Panc1 (cell line): ENCODE measurements at regions not wholly inside any gene's neighbourhood (a gene's known extent, or its start where the extent isn't known, plus 50 kb on each side); places are given as distances from the start of the nearest gene placed in this dataset.

ENCODE experiments used
- ATAC-seq: fragments of 200-7000 bp; cut with Tn5 transposase; 2 replicates; pipeline ENCODE4 v1.9.1; 2020; ENCODE audit warnings: mild to moderate bottlenecking, moderate library complexity
- BruUV-seq: library from RNA; stranded (reverse); fragments of 400-500 nt; replicated peaks from 2 replicates; lab custom pipeline; 2021; lab: Mats Ljungman, UMichigan
- CTCF ChIA-PET: fragments of 300-600 bp; sonication (Branson Sonifier 250); formaldehyde crosslinking; loops from one replicate; lab custom pipeline; 2022; ENCODE audit warnings: antibody characterized with exemption; lab: Charles Lee
- POLR2A ChIA-PET: fragments of 300-600 bp; sonication (Branson Sonifier 250); formaldehyde crosslinking; loops from one replicate; lab custom pipeline; 2022; ENCODE audit warnings: antibody characterized with exemption; lab: Charles Lee
- DNase-seq: peaks from one replicate; pipeline ENCODE4 v3.0.0-alpha.2; 2010; ENCODE audit warnings: low read depth, low spot score
- H3K27ac ChIP-seq: 2 replicates; pipeline ENCODE4 v1.5.1; 2011; ENCODE audit warnings: mild to moderate bottlenecking, low read length, inconsistent platforms
- H3K27me3 ChIP-seq: fragments of 200-500 bp; sonication (Bioruptor generic); 2 replicates; pipeline ENCODE4 v1.6.0; 2014; ENCODE audit warnings: low read length, inconsistent platforms; ENCODE audit not compliant: control insufficient read depth, insufficient read depth
- H3K36me3 ChIP-seq: fragments of 200-500 bp; sonication (Bioruptor generic); 2 replicates; pipeline ENCODE4 v1.5.1; 2014; ENCODE audit warnings: inconsistent platforms, mild to moderate bottlenecking, low read length, moderate library complexity; ENCODE audit not compliant: control insufficient read depth, insufficient read depth
- H3K4me1 ChIP-seq: 2 replicates; pipeline ENCODE4 v1.5.1; 2011; ENCODE audit warnings: inconsistent platforms, mild to moderate bottlenecking, low read length, moderate library complexity; ENCODE audit not compliant: control insufficient read depth, insufficient read depth
- H3K4me3 ChIP-seq, 2 experiments: 2 replicates each; pipeline ENCODE4 v1.5.1; 2011 to 2012; ENCODE audit warnings: low read depth in 2 of 2, low read length in 2 of 2, mild to moderate bottlenecking in 2 of 2, inconsistent platforms in 1 of 2, moderate library complexity in 1 of 2
- H3K9me3 ChIP-seq: fragments of 200-500 bp; sonication (Bioruptor generic); 2 replicates; pipeline ENCODE4 v1.5.1; 2014; ENCODE audit warnings: low read depth, mild to moderate bottlenecking, inconsistent platforms, low read length, moderate library complexity; ENCODE audit not compliant: control insufficient read depth, insufficient read depth
- POLR2AphosphoS5 ChIP-seq: IDR thresholded peaks from 2 replicates; pipeline ENCODE4 v1.6.1; 2012; ENCODE audit warnings: mild to moderate bottlenecking, low read depth, low read length, moderate library complexity
- REST ChIP-seq, 2 experiments: IDR thresholded peaks; 2 replicates each; pipeline ENCODE4 v1.6.1; 2011 to 2012; ENCODE audit warnings: low read depth in 2 of 2, control low read depth in 1 of 2, low read length in 1 of 2, mild to moderate bottlenecking in 1 of 2, moderate library complexity in 1 of 2; ENCODE audit not compliant: insufficient read depth in 1 of 2
- SIN3A ChIP-seq: IDR thresholded peaks from 2 replicates; pipeline ENCODE4 v1.6.1; 2012; ENCODE audit warnings: low read depth, mild to moderate bottlenecking, low read length, moderate library complexity, borderline replicate concordance; ENCODE audit not compliant: insufficient read depth
- TCF7L2 ChIP-seq: IDR thresholded peaks from 2 replicates; pipeline ENCODE4 v1.6.1; 2011; ENCODE audit warnings: mild to moderate bottlenecking, low read depth, low read length, inconsistent platforms
- in situ Hi-C: cut with HindIII; loops from 2 replicates; pipeline ENCODE4 v1.10.0; 2016; ENCODE audit warnings: low sequenced_read_pairs, low pct_unique_long_range_greater_than_20kb
- intact Hi-C: fragments of 100-400 bp; cut with micrococcal nuclease; formaldehyde crosslinking; loops from one replicate; pipeline ENCODE4 v1.10.0; 2022; ENCODE audit not compliant: unreplicated experiment
- TF ChIP-seq, protein P1 (sequence below): fragments of 450-650 bp; IDR thresholded peaks from 2 replicates; pipeline ENCODE4 v1.5.1; 2017; ENCODE audit warnings: mild to moderate bottlenecking

DNA sequence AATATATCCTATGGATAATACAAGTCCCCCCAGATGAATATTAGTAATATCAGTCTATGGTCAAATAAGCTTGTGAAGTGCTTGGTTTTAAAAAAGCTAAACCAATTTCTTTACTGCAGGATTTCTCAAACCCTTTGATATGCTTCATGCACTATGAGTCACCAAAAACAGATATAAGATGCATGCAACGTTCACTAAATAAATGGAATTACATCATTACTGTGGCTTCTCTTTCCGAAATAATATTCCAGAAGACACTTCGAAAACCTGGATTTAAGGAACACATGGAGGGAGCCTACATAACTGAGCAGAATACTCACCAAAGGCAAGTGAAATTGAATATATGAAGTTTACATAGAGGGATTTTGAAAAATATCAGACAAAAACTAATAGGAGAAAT lies 126.3 kb upstream of the ABI3BP start:
- Histone ChIP-seq H3K27me3 (no peaks in the 10 kb centered on the region; the same call in 1 of the 2 replicates), H3K4me1 (no peaks in the 10 kb centered on the region), H3K36me3 (no peaks in the 10 kb centered on the region), H3K27ac (no peak overlapping the region), H3K4me3 (no peak overlapping the region), H3K9me3 (no peaks in the 10 kb centered on the region)
- ATAC-seq (no peak), DNase-seq (no peak)
- intact Hi-C loops (no loop called here), in situ Hi-C loops (no loop called here)
- no peak for TF ChIP-seq POLR2AphosphoS5
- TF ChIP-seq TCF7L2 = no peak
- TF ChIP-seq, protein P1, sequence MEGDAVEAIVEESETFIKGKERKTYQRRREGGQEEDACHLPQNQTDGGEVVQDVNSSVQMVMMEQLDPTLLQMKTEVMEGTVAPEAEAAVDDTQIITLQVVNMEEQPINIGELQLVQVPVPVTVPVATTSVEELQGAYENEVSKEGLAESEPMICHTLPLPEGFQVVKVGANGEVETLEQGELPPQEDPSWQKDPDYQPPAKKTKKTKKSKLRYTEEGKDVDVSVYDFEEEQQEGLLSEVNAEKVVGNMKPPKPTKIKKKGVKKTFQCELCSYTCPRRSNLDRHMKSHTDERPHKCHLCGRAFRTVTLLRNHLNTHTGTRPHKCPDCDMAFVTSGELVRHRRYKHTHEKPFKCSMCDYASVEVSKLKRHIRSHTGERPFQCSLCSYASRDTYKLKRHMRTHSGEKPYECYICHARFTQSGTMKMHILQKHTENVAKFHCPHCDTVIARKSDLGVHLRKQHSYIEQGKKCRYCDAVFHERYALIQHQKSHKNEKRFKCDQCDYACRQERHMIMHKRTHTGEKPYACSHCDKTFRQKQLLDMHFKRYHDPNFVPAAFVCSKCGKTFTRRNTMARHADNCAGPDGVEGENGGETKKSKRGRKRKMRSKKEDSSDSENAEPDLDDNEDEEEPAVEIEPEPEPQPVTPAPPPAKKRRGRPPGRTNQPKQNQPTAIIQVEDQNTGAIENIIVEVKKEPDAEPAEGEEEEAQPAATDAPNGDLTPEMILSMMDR = no peak
- TF ChIP-seq SIN3A = no peak
- TF ChIP-seq REST (IDR thresholded peaks at IDR 0.05; ENCODE audit: insufficient read depth in 1 of 2, low read depth in 2 of 2, low read length in 1 of 2) = no peak
- BruUV-seq = no TSS peak
- POLR2A ChIA-PET = no interaction called here
- CTCF ChIA-PET = no interaction called here

DNA sequence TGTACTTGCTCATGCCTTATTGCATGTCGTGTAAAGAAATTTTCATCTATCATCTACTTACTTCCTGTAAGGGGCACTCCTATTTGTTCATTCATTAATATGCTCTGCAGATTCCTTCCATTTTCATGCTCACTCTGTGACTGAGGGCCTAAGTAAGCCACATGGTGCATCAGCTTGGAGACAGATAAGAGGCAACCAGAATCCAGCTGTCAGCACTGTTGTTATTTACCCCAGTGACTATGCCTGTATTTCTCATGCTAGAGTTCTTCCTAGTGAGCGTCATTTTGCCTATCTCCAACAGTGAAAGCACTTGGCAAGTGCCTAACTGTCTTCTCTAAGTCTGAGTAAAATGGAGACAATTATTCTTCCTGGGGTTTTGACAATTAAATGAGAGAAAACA lies 124.8 kb upstream of the ABI3BP start:
- CTCF ChIA-PET = no interaction called here
- Histone ChIP-seq H3K4me1 (no peaks in the 10 kb centered on the region), H3K4me3 (no peak overlapping the region), H3K27me3 (no peaks in the 10 kb centered on the region; the same call in 1 of the 2 replicates), H3K9me3 (no peaks in the 10 kb centered on the region), H3K27ac (no peak overlapping the region), H3K36me3 (no peaks in the 10 kb centered on the region)
- intact Hi-C loops = no loop called here
- DNase-seq (no peak), ATAC-seq (no peak)
- no TSS peak for BruUV-seq
- TF ChIP-seq SIN3A (no peak), TCF7L2 (no peak), REST (IDR thresholded peaks at IDR 0.05; ENCODE audit: insufficient read depth in 1 of 2, low read depth in 2 of 2, low read length in 1 of 2) (no peak), POLR2AphosphoS5 (no peak)
- TF ChIP-seq, protein P1 = no peak
- POLR2A ChIA-PET = no interaction called here
- in situ Hi-C loops = no loop called here
